Activated gamma-delta T cell treated with anti-CD3 and anti-CD28 coated beads, Interleukin-2, amount 50 U/mL, for 16 hours (primary cell): ENCODE measurements at regions not wholly inside any gene's neighbourhood (a gene's known extent, or its start where the extent isn't known, plus 50 kb on each side); places are given as distances from the start of the nearest gene placed in this dataset.

Experiments used
- DNase-seq: peaks from one replicate; pipeline ENCODE4 v3.0.0-alpha.2; 2020; ENCODE audit warnings: low read depth

DNA sequence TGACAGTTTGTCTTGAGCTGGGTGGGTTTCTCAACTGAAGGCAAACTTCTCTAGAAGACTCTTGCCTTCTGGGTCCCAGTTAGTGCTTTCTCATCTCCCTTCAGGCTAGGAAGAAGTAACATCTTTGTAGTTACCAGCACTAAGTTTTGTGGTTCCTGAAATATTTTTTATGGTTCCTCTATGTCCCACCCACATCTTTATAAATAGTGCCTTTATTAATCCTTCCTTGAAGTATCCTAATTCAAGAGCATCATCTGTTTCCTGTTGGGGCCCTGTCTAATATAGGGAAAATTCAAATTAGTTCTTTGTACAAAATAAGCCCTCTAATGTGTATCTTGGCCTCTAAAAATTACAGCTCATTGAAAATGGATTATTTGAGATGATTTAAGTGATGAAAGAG is 147.4 kb upstream of the MAOA start:
- DNase-seq = no peak

DNA sequence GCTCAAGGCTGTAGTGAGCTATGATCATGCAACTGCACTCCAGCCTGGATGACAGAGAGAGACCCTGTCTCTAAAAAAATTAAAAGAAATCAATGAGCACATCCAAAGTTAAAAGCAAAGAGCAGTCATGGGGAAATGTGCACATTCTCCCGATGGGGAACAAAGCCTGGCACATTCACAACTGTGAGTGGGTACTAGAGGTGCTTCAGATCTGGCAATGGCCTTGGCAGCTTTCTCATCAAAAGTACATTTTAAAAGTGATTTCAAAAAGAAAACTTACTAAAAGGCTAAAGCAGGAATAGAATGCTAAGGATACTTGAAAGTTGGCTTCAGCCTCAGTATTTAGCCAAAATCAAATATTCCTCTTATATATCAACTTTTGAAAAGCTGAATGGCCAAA is 145.9 kb upstream of the MAOA start:
- no peak for DNase-seq

DNA sequence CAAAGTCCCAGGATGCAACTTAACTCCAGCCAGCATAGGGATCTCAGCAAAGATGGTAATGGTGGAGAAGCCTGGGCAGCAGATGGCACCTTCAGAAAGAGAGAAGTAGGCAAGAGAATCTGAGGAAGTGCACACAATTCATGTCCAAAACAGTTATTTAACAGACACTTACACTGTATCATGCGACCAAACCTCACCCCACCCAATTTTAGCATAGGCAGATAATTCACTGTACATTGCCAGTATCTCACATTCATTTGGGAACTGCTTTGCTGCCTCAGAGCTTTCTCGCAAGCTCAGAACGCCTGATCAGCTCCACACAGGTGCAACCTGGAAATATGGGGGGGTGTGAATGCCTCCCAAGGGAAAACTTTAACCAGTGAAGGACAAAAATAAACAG is 143.0 kb upstream of the MAOA start:
- no peak for DNase-seq

DNA sequence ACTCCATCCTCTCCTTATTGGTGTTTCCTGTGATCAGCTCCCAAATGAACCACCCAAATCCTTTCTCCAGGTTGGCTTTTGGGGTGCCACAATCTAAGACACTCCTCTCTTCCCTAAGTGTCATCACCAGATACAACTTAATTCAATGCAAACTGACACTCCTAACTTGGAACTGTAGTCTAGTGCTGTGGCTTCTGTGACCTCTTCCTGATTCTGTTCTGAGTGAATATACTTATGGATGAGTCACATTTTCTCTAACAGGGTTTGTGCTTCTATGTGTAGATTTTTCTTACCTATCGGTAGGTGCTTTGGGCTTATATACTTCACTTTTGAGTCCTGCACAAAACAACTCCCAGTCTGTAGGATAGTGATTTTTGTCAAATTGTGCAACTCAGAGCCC is 141.3 kb upstream of the MAOA start:
- DNase-seq = no peak

DNA sequence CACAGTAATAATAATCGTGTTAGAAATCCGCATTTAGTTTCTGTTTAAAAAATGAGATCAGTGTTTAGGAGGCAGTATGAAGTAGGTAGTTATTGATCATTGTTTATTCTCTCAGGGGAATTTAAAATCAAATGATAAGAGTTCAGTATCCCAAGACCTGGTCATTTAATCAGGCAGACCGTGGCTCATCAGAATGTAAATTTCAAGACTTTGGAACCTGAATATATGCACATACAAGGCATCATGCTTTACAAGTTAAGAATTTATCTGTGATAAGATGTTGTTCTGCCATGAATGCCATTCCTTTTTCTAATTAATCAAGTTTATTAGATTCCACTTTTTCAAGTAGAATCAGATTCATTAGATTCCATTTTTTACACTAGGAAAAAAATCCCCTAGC is 133.5 kb upstream of the MAOA start:
- DNase-seq = no peak

DNA sequence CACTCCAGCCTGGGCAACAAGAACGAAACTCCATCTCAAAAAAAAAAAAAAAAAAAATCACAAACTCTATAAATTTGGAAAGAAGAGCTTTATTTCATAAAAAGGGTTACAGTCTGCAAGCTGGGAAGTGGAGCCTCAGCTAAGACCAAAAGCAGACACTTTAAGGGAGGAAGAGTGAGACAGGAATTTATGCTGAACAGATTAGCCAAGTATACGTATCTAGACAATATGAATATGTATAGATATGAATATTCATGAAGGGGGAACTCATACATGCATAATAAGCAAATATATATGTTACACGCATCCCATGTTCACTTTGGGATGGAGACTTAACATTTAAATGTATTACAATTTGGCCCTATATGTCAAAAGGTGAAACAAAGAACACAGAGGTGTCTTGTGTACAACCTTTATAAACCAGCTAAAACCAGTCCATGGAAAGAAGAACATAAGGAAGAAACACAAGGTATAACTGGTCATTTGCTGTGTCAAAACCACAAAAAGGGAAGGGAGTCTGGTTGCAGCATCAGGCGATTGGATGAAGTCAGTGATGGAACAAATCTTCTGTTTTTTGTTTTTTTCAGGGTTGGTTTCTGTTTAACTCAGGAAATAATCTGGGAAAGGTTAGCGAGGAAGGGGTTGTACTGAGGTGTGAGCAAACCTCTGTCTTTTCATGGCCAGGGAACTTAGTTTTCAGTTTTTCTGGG is 130.0 kb upstream of the MAOA start:
- DNase-seq = no peak

DNA sequence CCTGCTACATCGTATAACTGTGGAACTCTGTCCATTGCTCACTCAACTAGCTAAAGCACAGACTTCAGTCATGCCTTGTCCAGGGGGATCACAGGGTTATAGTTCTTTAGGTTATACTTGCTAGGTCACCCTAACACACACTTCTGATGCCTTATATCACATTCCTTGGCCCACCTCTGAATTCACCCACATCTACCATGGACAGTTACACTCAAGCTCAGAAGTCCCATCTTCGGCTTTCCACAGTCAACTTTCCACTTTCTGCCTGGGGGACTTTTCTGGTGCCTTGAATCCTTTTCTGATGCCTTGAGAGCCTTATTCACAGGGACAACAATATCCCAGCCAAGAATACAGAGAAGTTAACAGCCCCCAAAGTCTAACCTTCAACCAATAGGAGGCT is 129.2 kb upstream of the MAOA start:
- no peak for DNase-seq

DNA sequence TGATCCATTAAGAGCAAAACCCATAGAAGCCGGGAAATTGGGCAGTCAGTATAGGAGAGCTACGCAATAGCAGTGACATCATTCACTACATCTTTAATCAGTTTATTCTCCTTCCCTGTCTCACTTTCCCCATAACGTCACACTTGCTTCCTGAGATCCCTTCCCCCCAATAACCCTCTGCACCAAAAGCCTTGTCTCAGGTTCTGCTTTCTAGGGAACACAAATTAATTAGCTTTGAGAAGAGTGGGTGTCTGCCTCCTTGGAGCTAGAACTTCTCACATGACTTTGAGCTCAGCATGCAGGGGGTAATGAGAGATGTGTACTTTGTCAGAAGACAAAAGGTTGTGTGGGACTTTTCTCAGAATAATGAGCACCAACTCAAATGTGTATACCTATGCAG is 128.3 kb upstream of the MAOA start:
- no peak for DNase-seq

DNA sequence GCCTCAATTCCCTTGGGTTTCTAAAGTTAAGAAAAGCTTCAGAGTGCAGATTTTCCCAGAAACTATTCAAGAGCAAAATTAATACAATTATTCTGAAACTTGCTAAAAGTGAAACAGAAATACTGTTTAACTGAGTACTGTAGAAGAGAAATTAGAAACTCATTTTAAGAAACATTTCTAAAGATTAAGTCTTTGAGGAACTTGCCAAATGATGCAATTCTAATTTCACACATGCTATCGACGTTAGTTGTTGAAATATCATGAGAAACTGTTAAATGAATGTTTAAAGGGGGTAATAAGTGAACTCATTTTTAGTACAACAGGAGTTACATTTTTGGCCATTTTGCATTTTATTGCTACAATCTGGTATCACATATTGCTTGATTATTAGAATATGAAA is 125.3 kb upstream of the MAOA start:
- no peak for DNase-seq

DNA sequence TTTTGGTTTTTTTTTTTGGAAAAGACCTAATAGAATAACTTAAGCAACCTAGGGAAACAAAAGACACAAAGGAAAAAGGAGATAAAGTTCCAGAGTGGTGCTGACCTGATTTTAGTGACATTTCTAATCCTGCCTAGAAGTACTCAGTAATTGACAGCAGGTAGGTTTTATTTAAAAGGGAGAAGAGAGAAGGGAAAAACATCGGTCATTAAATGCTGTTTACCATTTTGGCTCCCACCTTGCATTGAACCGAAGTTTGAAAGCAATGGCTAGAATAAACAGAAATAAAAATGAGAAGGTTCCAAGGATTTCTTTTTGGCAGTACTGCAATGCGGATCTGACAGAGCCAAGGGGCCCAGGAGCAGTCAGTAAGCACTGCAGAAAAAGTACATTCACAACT is 115.8 kb upstream of the MAOA start:
- DNase-seq = no peak

DNA sequence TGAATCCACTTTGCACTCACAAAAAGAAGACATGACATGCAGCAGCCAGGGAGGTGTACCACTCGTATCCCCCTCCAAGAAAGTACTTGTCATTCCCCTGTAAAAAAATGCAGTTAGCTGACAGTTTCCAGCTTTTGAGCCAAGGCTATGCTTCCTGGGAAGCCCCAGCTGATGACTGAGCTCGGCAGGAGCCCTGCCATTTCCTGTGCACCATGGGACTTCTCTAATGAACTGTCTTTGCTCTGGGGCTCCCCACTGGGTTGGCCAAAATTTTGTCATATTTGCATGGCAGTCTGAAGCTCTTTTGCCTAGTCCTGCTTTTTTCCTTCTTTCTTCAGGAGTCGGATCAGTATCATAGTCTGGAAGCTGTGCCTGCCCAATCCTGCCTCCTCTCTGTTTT is 104.5 kb upstream of the MAOA start:
- DNase-seq = no peak

DNA sequence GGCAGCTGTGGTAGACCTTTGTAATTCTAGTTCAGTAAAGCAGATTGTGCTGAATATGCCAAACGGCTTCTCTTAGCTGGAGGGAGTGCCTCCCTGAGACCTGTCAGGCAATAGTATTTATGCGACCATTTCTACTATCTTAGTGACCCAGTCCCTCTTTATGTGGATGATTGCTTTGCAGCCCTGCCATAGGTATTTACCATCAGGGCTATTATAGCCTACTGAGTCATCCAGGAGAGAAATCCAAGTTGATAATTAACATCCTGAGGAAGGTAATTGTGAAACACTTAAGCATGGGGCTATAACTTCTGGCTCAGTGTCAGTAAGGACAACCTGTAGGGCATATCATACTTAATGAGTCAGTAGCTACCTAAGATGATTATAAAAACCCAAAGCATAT is 103.9 kb upstream of the MAOA start:
- DNase-seq = no peak

DNA sequence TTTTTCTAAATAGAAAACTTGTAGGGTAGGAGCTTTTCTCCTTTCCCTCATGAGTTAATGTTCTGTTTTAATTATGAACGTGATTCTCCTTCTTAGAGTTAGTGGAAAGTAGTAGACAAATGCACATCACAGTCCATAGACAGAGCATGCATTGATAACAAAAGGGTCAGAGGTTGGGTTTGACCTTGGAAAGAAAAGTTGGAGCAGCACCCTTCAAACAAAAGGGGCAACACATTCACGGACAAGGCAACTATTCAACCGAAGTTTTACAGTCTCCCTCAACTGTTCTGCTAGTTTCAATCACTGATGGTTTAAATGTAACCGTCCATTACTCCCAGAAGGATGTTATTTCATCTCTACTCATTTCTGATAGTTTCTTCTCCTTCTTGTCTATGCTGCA is 103.4 kb upstream of the MAOA start:
- no peak for DNase-seq

DNA sequence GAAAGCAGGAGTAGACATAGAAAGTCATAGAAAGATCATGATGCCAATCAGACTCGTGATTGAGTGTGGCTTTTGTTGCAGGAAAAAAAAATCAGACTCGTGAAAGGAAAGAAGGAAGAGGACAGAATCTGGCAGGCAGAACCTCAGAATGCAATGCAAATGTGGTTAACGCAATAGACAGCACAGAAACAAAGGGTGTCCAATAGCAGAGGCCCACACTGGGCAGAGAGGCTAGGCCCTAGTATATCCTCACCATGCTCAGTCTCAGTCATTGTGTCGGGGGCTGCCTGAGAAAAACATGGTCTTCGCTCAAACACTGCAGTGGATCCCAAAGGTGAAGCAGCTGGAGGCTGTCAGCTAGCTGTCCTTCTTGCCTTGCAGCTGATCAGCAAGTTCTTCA is 102.8 kb upstream of the MAOA start:
- DNase-seq = no peak

DNA sequence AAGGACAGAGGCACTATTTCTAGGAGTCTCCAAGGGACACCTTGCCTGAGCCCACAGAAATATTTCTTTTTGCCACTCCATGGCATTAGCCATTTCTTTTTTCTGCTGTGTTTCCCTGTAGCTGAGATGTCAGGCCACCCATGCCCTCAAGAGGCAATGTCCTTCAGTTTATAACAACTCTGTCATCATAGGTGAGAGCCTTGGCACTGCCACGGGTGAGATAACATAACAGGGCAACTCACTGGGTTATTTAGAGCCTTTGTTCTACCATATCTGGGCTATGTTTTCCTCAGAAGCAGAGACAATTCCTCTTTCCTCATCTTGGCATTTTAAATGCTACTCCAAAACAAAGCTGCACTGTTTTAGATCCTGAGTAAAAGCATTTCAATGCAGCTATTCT is 99.9 kb upstream of the MAOA start:
- DNase-seq = no peak

DNA sequence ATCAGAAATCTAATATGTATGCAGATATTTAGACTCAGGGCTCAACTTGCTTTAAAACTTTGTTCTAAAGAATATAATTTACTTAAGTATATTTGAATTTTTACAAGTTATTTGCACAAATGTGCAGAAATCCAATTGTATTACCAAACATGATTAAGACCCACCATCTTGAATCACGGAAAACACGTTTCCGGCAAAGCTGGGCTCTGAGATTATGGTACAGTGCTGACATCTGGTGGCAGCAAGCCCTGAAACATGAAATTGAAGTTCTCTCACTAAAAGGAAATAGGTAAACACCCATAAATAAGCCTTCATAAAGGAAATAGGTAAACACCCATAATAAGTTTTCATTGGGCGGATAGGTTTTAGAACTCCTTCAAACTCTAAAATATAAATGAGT is 98.3 kb upstream of the MAOA start:
- peak; percentile 38 for DNase-seq

DNA sequence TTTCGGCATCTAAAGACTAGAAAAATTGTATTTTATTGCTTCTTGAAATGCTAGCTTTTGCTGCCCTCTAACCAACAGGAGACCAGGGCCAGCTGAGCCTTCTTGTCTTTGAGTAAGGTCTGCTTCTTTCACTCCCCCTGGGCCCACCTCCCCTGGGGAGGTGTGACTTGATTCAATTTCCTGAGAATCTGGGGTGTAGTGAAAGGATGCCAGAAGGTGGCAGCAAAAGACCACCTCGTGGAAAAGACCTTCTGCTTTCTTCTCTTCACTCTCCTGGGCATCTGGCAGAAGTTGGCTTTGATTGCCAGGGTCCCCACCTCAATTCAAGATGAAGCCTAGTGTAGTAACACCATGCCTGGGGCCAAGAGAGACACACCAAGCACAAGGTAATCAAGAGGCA is 96.5 kb upstream of the MAOA start:
- DNase-seq = no peak

DNA sequence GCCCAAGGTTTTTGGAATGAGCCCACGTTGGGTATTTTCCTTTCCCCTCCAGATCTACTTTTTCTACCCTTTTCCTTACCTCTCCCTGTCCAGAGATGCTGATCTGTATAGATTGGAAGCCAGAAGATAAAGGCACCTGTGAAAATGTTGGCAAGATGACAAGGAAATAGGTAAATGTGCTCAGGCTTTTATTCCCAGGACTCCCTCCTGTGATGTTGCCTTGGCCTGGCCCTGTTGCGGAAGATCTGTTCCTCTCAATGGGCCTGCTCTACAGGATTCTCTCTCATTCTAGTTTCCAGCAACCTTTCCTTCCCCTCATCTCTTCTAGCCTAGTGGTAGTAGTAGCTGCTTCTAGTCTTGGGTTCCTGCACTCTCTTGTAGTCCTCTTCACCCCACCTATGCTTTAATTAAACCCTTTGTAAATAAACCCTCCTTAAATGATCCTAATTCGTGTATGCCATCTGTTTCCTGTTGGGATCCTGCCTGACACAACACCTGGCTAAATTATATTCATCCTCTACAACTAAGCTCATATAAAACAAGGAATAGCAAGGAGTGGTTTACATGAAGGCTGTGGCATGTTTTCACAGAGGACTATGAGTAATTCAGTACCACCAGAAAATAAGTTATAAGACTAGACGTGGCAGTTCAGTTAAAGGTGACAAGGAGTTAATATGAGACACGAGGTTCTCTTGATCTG is 95.7 kb upstream of the MAOA start:
- no peak for DNase-seq

DNA sequence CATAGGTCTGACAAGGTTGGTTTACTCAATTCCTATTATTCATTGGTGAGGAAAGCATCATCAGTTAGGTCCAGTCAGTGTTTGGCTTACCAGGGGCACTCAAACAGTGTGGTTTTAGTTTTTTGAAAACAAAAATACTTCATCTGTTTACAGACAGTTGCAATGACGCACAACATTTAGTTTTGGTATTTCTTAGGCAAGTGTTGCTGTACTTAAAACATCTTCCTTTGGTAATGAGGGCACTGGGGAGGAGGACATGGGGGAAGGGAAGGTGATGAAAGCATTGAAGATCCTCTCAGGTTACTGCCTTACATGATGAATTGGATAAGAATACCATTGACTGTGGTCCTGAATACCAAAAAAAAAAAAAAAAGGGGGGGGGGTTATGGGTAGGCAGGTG is 93.7 kb upstream of the MAOA start:
- no peak for DNase-seq

DNA sequence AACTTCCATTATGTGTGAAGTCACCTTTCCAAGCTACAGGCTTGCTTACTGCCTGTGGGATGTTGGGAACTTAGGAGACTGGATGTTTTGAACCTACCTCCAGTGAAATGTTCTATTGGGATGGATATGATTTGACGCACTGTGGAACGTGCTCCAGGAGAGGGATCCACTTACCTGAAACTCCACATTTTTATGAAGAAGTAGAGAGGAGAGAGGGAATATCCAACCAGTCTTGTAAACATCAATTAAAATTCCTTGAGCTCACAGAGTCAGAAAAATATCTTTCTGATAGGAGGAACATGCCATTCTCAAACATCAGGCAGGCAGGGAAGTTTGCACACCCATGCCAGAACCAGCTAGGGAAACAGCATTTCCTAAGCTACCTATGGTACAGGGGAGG is 91.1 kb upstream of the MAOA start:
- no peak for DNase-seq

DNA sequence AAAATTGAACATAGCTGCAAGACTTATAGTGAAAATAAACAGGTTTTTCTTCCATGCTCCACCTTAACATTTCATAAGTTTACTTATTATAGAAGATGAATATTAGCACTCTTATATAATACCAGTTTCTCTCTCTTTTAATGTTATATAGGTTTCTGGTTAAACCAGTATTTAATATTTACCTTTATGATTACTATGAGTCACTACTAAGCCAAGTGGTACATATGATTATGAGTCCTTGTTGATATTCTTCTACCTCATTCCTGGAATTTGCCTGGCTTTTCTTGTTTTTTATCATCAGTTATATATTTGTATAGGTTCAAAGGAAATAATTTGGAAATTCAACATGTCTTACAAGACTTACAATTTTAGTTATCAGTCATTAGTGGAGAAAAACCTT is 89.9 kb upstream of the MAOA start:
- no peak for DNase-seq

DNA sequence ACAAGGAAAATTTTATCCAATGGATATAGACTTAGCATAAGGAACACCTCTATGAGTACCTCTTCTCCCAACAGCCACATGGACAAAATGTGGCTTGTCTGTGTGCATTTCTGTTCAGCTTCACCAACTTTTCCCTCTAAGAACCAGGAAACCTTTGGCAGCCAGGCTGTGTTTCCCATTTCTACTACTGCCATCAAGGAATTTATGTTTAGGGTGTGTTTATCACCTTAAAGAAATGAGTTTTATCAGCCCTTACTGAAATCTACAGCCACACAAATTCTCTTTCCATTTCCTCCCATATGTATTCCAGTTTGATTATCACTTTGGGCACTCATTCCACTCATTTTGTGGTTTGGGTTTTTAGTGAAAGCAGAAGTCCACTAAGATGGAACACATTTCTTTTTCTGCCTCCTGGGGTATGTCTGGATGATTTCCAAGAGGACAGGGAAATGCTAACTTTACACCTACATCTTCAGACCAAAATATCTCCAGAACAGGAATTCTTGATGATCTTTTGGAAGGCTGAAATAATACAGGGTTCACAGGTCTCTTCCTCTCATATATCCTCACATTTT is 82.6 kb upstream of the MAOA start:
- DNase-seq = no peak

DNA sequence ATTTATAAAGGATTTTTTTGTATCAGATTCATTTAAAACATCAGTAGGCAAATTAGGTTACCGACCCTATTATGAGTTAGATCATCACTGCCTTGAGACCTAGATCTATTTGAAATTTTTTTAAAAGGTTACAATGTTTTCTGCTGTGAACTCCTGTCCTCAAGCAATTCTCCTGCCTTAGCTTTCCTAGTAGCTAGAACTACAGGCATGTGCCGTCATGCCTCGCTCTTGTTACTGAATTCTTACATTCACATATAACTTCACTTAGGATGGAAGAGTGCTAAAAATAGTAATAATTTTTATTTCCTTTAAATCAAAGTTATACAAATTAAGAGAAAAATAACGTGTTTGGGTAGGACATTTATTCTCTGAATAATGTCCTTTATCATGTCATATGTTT is 75.5 kb upstream of the MAOA start:
- no peak for DNase-seq

DNA sequence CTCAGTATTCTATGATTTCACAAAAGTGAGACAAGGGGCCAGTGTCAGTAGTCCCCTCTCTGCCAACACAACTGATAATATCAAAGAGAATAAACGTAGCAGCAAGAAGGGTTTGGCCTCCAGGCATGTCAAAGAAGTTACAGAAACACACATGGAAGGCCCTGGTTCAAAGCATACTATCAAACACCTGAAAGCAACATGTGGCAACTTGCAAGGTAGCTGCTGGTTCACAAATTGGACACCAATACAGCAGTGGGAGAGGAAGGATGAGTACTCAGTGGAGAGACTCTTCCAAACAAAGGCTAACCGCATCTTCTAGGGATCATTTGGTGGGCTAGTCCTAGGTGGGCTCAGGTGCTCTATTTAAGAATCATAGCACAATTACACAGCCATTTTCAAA is 74.9 kb upstream of the MAOA start:
- DNase-seq = no peak
